Ureter (tissue), 1 donor: ENCODE measurements at regions not wholly inside any gene's neighbourhood (a gene's known extent, or its start where the extent isn't known, plus 50 kb on each side); places are given as distances from the start of the nearest gene placed in this dataset.
"Not testable (repeated sequence)": the region's sequence is repeated elsewhere in the genome, so short reads cannot be mapped to it uniquely, and the experiment has no call there.

Experiments
- DNase-seq: peaks from one replicate; pipeline ENCODE4 v3.0.0-alpha.2; 2020; ENCODE audit warnings: low spot score
- donor health status: DM: yes; HTN: yes; CAD: no.

DNA sequence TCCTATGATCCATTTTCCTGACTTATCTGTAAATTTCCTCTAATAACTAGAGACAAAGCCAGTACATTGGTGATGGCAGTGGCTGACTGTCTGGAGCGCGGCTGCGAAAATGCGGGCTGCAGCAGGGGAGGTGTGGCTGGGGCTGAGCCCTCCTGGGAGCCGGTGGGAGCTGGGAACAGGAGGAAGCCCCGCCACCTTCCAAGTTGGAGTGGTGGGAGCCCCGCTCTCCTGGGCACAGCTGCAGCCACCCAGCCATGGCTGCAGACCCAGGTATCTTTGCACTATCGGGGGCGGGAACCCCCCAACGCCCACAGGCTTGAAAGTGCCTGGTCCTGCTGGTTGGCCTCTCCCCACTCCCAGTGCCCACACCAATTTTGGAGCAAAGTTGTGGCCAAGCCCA is 633.0 kb upstream of the TMEFF2 start:
- DNase-seq: no peak

DNA sequence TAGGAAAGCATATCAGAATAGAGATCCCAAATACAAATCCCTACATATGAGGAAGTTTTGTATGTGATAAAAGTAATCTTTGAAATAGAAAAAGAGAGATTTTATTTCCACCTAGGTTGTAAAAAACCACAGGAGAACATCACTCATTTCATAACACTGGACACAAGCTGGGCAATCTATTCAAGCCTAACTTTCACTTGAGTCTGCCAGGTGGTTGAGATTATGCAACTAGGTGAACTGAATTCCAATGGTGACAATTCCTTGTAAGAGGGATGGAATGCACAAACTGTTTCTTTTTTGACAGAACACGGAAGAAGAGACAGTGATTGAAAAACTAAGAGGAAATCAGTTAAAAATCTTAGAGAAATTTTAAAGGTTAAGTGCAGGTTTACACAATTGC is 619.6 kb upstream of the TMEFF2 start:
- DNase-seq: no peak

DNA sequence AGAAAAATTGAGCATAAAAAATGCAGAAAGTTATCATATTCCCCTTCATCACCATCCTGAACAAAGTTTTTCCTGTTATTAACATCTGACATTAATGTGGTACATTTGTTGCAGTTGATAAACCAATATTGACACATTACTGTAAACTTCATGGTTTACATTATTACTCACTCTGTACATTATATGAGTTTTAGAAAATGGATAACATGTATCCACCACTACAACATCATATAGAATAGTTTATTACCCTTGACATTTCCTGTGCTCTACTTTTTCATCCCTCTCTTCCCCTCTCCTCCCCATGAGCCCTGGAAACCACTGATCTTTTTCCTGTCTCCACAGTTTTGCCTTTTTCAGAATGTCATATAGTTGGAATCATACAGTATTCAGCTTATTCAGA is 618.6 kb upstream of the TMEFF2 start:
- DNase-seq: no peak

DNA sequence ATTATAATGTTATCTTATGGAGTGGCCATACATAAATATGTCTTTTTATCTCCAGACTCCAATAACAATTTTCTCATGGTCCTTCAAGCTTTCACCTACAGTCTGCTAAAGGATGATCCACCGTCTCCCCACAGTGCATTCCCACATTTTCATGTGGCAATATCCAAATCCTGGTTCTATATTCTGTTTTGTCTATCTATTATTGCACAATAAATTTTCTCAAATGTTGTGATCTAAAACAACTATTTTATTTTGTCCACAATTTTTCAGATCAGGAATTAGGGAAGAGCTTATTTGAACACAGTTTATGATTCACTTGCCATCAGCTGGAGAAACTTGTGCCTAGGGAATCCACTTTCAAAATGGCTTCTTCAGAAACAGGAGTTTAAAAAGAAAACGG is 614.4 kb upstream of the TMEFF2 start:
- no peak for DNase-seq

GRCh38 chr2:192783643-192784042 is 588.9 kb upstream of the TMEFF2 start:
- no peak for DNase-seq

DNA sequence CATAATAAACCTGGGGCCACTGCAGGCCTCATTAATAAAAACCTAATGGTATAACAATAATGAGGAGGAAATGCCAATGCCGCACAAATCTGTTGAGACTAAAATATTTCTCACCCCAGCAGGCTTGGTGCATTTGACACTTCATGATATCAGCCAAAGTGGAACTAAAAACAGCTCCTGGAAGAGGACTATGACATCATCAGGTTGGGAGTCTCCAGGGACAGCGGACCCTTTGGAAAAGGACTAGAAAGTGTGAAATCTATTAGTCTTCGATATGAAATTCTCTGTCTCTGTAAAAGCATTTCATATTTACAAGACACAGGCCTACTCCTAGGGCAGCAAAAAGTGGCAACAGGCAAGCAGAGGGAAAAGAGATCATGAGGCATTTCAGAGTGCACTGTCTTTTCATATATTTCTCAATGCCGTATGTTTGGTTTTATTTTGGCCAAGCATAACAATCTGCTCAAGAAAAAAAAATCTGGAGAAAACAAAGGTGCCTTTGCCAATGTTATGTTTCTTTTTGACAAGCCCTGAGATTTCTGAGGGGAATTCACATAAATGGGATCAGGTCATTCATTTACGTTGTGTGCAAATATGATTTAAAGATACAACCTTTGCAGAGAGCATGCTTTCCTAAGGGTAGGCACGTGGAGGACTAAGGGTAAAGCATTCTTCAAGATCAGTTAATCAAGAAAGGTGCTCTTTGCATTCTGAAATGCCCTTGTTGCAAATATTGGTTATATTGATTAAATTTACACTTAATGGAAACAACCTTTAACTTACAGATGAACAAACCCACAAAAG is 580.9 kb upstream of the TMEFF2 start:
- DNase-seq: no peak

DNA sequence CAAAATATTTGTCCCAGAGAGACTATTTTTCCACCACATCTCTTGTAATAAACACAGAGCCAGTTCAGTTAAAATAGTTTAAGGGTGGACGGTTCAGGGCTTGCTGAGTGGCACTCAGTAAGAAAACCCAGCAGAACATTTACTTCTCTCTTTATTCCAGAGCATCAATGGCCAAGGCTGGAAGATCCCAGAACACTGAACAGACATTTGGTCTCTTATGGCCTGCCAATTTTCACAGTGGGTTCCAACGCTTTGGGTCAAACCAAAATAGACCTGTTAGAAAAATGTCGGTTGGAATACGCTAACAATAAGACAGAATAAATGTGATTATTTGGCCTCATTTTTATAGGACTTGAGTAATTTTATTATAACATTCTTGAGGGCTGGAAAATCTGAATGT is 580.3 kb upstream of the TMEFF2 start:
- DNase-seq: no peak

GRCh38 chr2:192773044-192773443 is 578.3 kb upstream of the TMEFF2 start:
- DNase-seq: no peak

DNA sequence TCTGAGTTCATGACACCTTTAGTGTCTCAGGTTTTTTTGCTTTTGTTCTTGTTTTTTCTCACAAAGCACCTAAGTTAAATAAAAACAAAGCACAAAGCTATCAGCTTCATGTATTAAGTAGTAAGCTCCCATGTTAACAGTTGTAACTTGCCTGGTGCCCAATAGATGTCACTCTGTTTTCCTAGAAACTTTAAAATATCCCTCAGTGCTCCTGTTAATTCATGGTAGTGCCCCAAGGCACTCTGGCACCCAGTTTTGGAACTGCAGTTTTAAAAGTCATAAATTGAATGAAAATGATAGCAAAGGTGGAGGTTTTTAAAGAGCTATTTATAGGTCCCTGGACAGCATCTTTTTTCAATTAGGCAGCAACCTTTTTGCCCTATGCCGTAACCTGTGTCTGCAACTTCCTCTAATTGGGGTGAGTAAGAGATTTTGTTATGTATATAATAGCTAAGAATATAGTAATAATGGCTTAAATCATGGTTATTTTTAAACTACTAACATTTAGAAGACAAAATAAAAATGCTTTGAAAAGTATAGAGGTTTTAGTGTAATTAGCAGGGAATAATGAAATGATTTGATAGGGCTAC is 555.0 kb upstream of the TMEFF2 start:
- no peak for DNase-seq

- no peak for DNase-seq
These were observed 547.2 kb upstream of the TMEFF2 start for GRCh38 chr2:192741889-192742288.

DNA sequence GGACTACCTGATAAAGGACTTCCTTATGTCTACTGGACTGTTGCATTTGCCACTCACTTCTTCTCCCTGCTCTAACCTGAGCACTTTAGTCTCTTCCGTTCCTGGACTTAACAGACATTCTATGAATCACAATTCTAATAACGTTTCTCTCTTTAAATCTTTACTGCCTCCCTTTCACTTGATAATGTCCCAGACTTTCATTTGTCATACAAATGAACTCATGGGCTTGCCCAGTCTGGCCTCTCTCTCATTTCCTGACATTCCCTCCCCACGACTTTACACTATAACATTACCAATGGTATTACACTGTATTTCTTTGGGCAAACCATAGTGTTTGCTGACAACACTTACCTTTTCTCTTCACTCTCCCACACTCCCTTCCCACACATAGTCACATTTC is 540.7 kb upstream of the TMEFF2 start:
- no peak for DNase-seq

DNA sequence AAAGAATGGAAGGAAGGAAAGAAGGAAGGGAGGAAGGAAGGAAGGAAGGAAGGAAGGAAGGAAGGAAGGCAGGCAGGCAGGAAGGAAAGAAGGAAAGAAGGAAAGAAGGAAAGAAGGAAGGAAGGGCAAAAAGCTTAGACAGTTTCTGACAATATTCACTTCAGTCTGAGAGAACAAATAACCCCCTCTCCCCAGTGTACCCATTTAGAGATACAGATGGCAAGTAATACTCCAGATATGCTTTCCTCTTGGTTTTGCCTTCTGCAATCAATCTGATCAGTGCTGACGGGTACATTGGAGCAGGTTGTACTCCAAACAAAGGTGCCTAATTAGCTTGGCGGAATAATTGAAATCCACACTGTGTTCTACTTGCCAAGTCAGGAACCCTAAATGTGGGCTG is 534.6 kb upstream of the TMEFF2 start:
- DNase-seq: no peak

DNA sequence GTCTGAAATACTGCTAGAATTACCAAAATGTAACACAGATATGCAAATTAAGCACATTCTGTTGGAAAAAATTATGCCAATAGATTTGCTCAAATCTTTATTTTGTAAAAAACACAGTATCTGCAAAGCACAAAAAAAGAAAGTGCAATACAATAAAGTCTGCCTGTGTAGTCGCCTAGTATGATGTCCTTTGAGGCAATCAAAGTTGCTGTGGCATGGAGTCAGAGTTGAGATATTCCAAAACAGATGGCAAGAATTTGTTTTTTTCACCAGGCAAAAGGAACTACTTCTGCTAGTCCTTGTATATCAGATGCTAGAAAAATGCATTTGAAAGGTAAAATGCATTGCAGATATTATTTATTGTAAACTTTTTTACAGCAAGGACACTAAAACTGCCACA is 531.3 kb upstream of the TMEFF2 start:
- no peak for DNase-seq

DNA sequence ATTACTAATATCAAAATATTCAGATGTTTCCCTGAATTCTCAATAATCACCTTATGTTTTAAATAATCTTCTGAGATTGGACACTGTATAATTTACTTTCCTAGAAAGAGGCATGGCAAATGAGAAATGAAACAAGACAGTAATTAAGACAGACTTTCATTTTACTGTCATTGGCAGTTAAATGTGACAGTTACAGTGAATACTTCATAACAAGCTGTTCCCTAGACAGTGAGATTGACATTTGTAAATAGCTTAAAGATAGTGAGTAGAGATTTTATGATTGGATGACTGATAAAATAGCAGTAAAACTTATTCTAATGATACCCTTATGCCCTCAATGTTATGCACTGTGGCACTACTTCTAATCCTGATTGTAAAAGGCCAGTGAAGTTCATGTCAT is 524.9 kb upstream of the TMEFF2 start:
- no peak for DNase-seq

GRCh38 chr2:192718340-192718739 is 523.6 kb upstream of the TMEFF2 start:
- no peak for DNase-seq

GRCh38 chr2:192700934-192701333 is 506.2 kb upstream of the TMEFF2 start:
- no peak for DNase-seq

GRCh38 chr2:192697880-192698279 is 503.1 kb upstream of the TMEFF2 start:
- no peak for DNase-seq

GRCh38 chr2:192696857-192697256 is 502.1 kb upstream of the TMEFF2 start:
- DNase-seq: no peak

DNA sequence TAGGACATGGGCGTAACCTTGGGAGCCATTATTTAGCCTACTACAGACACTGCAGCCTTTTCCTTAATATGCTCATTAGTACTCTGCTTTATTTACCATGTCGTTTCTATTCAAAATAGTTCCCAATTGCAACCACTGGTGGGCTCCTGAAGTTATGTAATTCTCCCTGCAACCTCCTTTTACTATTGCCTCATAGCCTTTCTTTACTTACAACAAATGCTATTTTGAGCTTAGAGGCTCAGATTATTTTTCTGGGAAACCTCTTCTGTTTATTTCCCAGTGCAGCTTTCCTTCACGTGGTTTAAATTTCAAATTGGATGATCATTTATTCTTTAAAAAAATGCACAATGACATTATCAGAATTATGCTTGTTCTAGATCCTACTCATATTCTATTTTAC is 492.3 kb upstream of the TMEFF2 start:
- no peak for DNase-seq

DNA sequence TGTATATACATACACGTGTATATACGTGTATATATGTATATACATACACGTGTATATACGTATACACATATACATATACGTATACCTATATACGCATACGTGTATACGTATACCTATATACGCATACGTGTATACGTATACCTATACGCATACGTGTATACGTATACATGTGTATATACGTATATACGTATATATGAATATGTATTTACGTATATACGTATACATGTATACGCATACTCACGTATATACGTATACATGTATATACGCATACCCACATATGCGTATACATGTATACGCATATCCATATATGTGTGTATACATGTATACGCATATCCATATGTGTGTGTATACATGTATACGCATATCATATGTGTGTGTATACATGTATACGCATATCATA is 487.8 kb upstream of the TMEFF2 start:
- not testable (repeated sequence) for DNase-seq

DNA sequence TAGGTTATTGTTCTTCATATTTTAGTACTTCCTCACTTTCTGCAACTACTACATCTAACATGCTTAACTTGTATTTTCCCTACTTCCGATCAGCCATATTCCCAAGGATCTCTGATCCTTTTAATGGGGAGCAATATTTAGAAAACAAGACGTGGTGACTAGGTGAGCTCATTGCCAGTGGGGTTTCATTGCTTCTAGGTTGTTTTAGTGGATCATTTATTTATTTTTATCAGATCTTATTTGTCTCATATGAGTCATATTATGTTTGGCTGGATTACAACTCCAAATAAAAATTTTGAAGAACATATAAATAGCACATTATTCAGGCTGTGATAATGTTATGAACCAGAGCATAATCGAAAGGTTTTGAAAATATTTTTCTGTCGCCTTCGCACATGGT is 480.9 kb upstream of the TMEFF2 start:
- DNase-seq: no peak

GRCh38 chr2:192669505-192670091 is 474.9 kb upstream of the TMEFF2 start:
- no peak for DNase-seq

GRCh38 chr2:192660555-192660954 is 465.8 kb upstream of the TMEFF2 start:
- DNase-seq: not testable (repeated sequence)
